ENCODE measurements at regions not wholly inside any gene's neighbourhood (a gene's known extent, or its start where the extent isn't known, plus 50 kb on each side); places are given as distances from the start of the nearest gene placed in this dataset.

DNA sequence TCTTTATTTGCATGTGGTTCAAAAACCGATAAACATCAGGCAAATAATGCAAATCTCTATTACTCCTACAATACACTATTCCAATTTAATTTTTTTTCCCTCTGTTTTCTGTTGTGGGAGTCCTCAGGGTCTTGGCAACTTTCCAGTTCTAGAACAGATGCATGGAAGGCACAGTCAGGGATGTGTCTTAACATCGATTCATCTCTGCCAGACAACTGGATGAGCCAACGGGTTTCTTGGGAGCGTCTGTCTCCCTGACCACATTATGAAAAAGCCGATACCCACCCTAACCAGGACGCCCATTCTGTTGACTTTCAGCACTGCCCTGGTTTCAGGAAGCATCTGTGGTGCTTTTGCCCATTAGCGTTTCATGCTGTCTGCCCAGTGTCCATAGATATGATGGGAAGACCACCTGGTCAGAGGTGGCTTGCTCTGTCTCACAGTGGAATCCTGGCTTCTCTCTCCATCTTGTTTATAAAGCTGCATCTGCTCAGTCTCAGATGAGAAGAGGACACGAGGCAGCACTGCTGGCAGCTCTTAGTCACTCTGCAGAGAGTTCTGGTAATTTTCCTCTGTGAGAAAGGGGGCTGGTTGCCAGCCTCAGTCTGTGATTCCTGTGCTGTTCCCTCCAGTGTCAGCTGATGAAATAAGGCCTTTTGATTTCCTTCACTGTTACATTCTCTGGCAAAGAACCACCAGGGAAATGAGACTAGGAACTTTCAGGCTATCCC is 57.9 kb upstream of the KCNE4 start:
- intact Hi-C loops (cut with DNase I): loop anchor here (5.0 to 10.0 kb wide), 2 partner anchors 58 to 211 kb away; partner anchors contain the start of gene KCNE4
- H3K27me3 ChIP-seq (replicated peaks; ENCODE audit: insufficient read depth): no peaks in the 10 kb centered on the region
- no peaks in the 10 kb centered on the region for H3K9me3 ChIP-seq
- H3K36me3 ChIP-seq: no peaks in the 10 kb centered on the region
- WGBS: 52% methylated on average over 8 of the region's 8 CpGs
- peak; percentile 82 for TF ChIP-seq POLR2AphosphoS5 (IDR thresholded peaks at IDR 0.05)
- no peak for TF ChIP-seq POLR2A (IDR thresholded peaks at IDR 0.05)
- DNase-seq (ENCODE audit: low spot score): peak; percentile 43
- H3K4me3 ChIP-seq: no peak overlapping the region
- H3K4me1 ChIP-seq (replicated peaks): no peaks in the 10 kb centered on the region
- peak overlapping the region; percentile 59 to 64 for H3K27ac ChIP-seq

DNA sequence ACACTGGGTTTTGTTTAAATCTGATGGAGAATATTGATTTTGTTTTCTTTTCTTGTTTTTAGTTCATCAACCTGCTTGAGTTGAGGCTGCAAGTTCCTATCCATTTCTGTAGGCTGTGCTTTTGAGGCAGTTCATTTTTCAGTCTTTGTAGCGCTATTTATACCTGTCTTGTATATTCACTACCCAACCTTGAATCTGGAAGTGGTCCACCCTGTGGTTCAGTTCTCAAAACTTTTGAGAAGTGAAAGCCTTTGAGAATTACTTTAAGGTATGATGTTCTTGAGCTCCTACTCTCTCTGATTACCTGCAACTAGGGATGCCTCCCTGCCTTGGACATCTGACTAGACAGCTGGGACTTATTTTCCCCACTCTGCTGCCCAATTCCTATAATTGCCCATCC is 53.5 kb upstream of the KCNE4 start:
- WGBS: 96% methylated on average over 1 of the region's 1 CpG
- TF ChIP-seq, protein P1, sequence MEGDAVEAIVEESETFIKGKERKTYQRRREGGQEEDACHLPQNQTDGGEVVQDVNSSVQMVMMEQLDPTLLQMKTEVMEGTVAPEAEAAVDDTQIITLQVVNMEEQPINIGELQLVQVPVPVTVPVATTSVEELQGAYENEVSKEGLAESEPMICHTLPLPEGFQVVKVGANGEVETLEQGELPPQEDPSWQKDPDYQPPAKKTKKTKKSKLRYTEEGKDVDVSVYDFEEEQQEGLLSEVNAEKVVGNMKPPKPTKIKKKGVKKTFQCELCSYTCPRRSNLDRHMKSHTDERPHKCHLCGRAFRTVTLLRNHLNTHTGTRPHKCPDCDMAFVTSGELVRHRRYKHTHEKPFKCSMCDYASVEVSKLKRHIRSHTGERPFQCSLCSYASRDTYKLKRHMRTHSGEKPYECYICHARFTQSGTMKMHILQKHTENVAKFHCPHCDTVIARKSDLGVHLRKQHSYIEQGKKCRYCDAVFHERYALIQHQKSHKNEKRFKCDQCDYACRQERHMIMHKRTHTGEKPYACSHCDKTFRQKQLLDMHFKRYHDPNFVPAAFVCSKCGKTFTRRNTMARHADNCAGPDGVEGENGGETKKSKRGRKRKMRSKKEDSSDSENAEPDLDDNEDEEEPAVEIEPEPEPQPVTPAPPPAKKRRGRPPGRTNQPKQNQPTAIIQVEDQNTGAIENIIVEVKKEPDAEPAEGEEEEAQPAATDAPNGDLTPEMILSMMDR (IDR thresholded peaks at IDR 0.05): no peak
- no peak for TF ChIP-seq POLR2AphosphoS5 (IDR thresholded peaks at IDR 0.05)
- TF ChIP-seq POLR2A (IDR thresholded peaks at IDR 0.05): no peak
- intact Hi-C loops (cut with DNase I): loop anchor here (10.0 kb wide), 1 partner anchor 206 kb away; no protein-coding TSS in a partner anchor

DNA sequence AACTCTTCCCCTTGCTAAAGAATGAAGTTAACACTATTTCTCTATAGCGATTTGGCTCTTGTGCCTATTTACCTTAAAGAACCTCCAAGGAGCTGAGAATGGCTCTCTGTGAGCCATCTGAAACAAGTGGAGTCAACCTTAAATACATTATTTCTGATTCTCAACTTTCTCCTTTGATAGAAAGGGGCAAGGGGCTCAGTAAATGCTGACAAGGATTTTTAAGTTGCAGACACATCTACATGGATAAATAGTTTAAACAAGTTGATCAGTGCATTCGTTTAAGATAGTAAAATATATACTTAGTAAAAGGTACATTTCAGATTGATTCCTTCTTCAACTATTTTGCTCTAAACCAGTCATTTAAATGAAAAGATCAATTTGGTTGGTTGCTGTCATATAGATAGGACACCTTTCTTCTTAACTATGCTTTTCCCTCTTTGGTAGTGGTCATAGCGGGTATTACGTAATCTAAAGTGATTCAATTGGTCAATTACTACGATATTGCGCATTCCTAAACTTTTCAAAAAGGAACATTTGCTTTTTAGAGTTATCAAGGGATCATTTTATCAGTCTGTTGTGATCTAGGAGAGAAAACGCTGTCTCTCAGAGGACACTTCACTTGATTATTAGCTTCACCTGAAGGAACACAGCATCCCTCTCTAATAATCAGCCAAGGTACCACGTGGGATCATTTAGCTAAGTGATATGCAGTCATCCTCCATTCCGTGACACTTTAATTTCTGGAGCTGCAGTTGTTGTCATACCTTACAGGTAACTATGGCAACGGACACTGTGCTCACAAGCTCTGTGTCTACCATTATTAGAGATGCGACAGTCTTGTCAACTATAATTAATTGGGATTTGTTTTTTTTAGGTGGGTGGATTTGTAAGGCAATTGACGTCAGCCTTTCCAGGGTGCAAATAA is 50.9 kb upstream of the KCNE4 start:
- Histone ChIP-seq H3K27ac (no peak overlapping the region), H3K4me1 (replicated peaks) (no peaks in the 10 kb centered on the region), H3K4me3 (no peak overlapping the region), H3K36me3 (no peaks in the 10 kb centered on the region), H3K27me3 (replicated peaks; ENCODE audit: insufficient read depth) (no peaks in the 10 kb centered on the region), H3K9me3 (no peaks in the 10 kb centered on the region)
- intact Hi-C loops (cut with DNase I): no loop called here
- 76% methylated on average over 12 of the region's 12 CpGs for WGBS
- TF ChIP-seq POLR2A (IDR thresholded peaks at IDR 0.05) (no peak), POLR2AphosphoS5 (IDR thresholded peaks at IDR 0.05) (no peak)
- TF ChIP-seq, protein P1 (IDR thresholded peaks at IDR 0.05): no peak
- no peak for DNase-seq (ENCODE audit: low spot score)

More for the DNA sequence above, 53.5 kb upstream of the KCNE4 start:
- Histone ChIP-seq H3K27ac (no peak overlapping the region), H3K4me3 (no peak overlapping the region), H3K4me1 (replicated peaks) (no peaks in the 10 kb centered on the region), H3K9me3 (no peaks in the 10 kb centered on the region), H3K27me3 (replicated peaks; ENCODE audit: insufficient read depth) (no peaks in the 10 kb centered on the region), H3K36me3 (no peaks in the 10 kb centered on the region)
- DNase-seq (ENCODE audit: low spot score): no peak

DNA sequence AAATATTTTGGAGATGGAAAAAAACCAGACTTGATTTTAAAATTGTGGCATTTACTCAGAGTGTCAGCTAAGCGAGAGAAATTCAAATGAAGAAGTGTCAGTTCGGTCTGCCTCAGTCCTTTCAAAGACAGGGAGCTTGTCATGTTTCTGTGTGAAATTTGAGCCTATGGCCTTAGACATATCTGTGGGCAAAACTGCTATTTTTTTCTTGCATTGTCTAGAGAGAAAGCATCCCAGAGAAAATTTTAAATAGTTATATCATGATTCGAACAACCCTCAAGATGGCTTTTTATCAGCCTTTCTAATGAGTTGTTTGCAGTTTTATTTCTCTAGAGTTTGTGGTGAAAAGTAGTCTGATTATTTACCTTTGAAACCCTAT is 50.2 kb upstream of the KCNE4 start:
- 76% methylated on average over 3 of the region's 3 CpGs for WGBS
- no peaks in the 10 kb centered on the region for H3K36me3 ChIP-seq
- no peaks in the 10 kb centered on the region for H3K9me3 ChIP-seq
- no peaks in the 10 kb centered on the region for H3K27me3 ChIP-seq (replicated peaks; ENCODE audit: insufficient read depth)
- no peak for DNase-seq (ENCODE audit: low spot score)
- intact Hi-C loops (cut with DNase I): no loop called here
- H3K4me1 ChIP-seq (replicated peaks): no peaks in the 10 kb centered on the region
- no peak overlapping the region for H3K4me3 ChIP-seq
- TF ChIP-seq POLR2A (IDR thresholded peaks at IDR 0.05) (no peak), POLR2AphosphoS5 (IDR thresholded peaks at IDR 0.05) (no peak)
- TF ChIP-seq, protein P1 (IDR thresholded peaks at IDR 0.05): no peak
- no peak overlapping the region for H3K27ac ChIP-seq

Measured in prostate gland (tissue), 2 donors.